Upper lobe of left lung (tissue), 4 donors: ENCODE measurements at regions not wholly inside any gene's neighbourhood (a gene's known extent, or its start where the extent isn't known, plus 50 kb on each side); places are given as distances from the start of the nearest gene placed in this dataset.

Source experiments
- EP300 ChIP-seq, 4 donors: sonication (generic); formaldehyde crosslinking; IDR thresholded peaks; one replicate each; pipeline ENCODE4 v1.5.1; 2017; ENCODE audit warnings: antibody characterized with exemption in 4 of 4, control low read depth in 2 of 4
- POLR2A ChIP-seq, 4 donors: fragments of 450-650 bp; IDR thresholded peaks; one replicate each; pipeline ENCODE4 v1.5.1; 2016 to 2017; ENCODE audit warnings: antibody characterized with exemption in 4 of 4, mild to moderate bottlenecking in 2 of 4
- TF ChIP-seq, protein P1 (sequence below), 6 experiments: fragments of 450-650 bp in 4 of 6; fragments of 200-600 bp in 2 of 6; sonication (generic) in 2 of 6; IDR thresholded peaks; one replicate each; pipeline ENCODE4 v1.5.1; 2016 to 2019; ENCODE audit warnings: antibody characterized with exemption in 6 of 6

DNA sequence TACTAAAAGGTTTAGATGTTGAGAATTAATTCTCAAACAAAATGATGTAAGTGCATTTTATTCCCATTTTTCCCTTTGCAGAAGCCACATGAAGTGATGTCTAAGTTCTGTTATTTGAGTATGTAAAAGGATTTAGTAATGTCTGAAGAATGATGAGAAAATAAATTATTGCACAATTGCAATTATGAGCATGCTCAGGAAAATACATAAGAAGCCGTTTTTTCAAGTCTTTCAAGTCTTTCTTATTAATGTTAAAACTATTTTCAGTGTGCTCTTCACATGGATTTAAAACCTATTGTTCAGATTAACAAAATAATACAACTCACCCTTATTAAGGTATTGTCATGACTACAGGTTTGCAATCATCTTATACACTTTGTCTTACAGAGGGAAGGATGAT lies 331.4 kb upstream of the NETO1 start:
- TF ChIP-seq, protein P1, sequence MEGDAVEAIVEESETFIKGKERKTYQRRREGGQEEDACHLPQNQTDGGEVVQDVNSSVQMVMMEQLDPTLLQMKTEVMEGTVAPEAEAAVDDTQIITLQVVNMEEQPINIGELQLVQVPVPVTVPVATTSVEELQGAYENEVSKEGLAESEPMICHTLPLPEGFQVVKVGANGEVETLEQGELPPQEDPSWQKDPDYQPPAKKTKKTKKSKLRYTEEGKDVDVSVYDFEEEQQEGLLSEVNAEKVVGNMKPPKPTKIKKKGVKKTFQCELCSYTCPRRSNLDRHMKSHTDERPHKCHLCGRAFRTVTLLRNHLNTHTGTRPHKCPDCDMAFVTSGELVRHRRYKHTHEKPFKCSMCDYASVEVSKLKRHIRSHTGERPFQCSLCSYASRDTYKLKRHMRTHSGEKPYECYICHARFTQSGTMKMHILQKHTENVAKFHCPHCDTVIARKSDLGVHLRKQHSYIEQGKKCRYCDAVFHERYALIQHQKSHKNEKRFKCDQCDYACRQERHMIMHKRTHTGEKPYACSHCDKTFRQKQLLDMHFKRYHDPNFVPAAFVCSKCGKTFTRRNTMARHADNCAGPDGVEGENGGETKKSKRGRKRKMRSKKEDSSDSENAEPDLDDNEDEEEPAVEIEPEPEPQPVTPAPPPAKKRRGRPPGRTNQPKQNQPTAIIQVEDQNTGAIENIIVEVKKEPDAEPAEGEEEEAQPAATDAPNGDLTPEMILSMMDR (IDR thresholded peaks at IDR 0.05), result no peak
- no peak for TF ChIP-seq POLR2A (IDR thresholded peaks at IDR 0.05)
- no peak for TF ChIP-seq EP300 (IDR thresholded peaks at IDR 0.05)
